ENCODE measurements at regions not wholly inside any gene's neighbourhood (a gene's known extent, or its start where the extent isn't known, plus 50 kb on each side); places are given as distances from the start of the nearest gene placed in this dataset.

DNA sequence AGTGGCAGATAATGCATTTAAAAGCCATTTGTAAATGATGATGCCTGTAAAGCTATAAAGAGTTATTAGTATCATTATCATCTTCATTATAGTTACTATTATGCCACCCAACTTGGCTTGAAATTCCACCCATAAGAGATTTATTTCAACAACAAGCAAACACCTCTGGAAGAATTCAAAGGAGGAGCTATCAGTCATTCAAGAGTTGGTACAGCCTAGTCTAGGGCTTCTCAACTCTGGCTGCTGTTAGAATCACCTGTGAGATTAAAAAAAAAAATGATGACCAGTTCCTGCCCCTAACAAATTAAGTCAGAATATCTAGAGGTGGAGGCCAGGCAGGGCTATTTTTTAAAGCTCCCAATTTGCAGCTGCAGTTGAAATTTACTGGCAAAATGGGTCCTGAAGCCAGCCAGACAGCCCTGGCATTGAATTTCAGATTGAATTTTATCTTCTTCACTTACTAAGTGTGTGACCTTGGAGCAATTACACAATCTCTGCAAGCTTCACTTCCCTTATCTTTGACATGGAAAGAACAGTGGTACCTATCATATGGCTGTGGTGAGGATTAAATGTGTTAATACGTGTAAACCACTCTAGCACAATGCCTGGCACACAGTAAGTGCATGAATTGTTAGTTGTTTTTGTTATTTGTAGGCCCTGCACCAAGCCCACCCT is 52.9 kb upstream of the EDA start:
- no peak for TF ChIP-seq MAX (IDR thresholded peaks at IDR 0.05; ENCODE audit: low read depth, low read length)
- no peak for TF ChIP-seq CTCF (IDR thresholded peaks at IDR 0.05; ENCODE audit: low read depth, low read length)
- TF ChIP-seq POLR2A (IDR thresholded peaks at IDR 0.05; ENCODE audit: extremely low read depth, insufficient read length): no peak
- no peak for TF ChIP-seq MYC (IDR thresholded peaks at IDR 0.05; ENCODE audit: low read depth, low read length)

Measured in NB4 (cell line).